ENCODE measurements at regions not wholly inside any gene's neighbourhood (a gene's known extent, or its start where the extent isn't known, plus 50 kb on each side); places are given as distances from the start of the nearest gene placed in this dataset.

DNA sequence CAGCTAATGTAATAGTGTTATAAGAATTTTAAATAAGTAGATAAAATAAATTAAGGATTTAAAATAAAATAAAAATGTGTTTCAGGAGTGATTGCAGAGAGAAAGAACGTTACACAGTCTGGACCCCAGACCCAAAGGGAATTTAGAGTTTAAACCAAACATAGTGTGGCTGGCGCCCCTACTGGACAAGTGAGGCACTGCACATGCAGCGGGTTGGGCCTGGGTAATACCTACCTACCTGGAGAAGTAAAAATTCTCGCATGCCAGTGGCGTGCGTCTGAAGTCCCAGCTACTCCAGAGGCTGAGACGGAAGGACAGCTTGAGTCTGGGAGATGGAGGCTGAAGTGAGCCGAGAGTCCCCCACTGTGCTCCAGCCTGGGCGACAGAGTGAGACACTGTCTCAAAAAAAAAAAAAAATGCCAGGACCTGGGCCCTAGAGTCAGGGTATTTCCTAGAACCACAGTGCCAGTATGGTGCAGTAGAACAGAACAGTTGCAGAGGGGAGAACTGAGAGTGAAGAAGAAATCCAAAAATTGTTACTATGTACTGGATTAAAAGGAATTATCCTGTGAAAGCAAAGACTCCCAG lies 71.4 kb upstream of the TCF21 start:
- H3K4me1 Mint-ChIP-seq (ENCODE audit: low read depth, unreplicated experiment), result peaks cover 11% of the 10 kb centered on the region
- CTCF ChIA-PET, result interaction anchor here (1.4 kb wide), 1 partner anchor 20 kb away, joined by 3 read pairs; no protein-coding TSS in a partner anchor
- peaks cover 3% of the 10 kb centered on the region for H3K9me3 Mint-ChIP-seq (ENCODE audit: low read depth, unreplicated experiment)
- H3K27me3 Mint-ChIP-seq (ENCODE audit: unreplicated experiment), result no peaks in the 10 kb centered on the region
- intact Hi-C loops (cut with micrococcal nuclease; ENCODE audit: unreplicated experiment), result no loop called here
- TF ChIP-seq, protein P1, sequence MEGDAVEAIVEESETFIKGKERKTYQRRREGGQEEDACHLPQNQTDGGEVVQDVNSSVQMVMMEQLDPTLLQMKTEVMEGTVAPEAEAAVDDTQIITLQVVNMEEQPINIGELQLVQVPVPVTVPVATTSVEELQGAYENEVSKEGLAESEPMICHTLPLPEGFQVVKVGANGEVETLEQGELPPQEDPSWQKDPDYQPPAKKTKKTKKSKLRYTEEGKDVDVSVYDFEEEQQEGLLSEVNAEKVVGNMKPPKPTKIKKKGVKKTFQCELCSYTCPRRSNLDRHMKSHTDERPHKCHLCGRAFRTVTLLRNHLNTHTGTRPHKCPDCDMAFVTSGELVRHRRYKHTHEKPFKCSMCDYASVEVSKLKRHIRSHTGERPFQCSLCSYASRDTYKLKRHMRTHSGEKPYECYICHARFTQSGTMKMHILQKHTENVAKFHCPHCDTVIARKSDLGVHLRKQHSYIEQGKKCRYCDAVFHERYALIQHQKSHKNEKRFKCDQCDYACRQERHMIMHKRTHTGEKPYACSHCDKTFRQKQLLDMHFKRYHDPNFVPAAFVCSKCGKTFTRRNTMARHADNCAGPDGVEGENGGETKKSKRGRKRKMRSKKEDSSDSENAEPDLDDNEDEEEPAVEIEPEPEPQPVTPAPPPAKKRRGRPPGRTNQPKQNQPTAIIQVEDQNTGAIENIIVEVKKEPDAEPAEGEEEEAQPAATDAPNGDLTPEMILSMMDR (IDR thresholded peaks at IDR 0.05; ENCODE audit: unreplicated experiment), result peak; percentile 71
- no peak overlapping the region for H3K27ac Mint-ChIP-seq (ENCODE audit: unreplicated experiment)
- no peaks in the 10 kb centered on the region for H3K36me3 Mint-ChIP-seq (ENCODE audit: insufficient read depth, unreplicated experiment)
- no TSS peak for BruUV-seq (replicated peaks)
- peak; percentile 33 for DNase-seq
- no peak overlapping the region for H3K4me3 Mint-ChIP-seq (ENCODE audit: low read depth, unreplicated experiment)

GRCh38 chr6:133818320-133818719 lies 70.6 kb upstream of the TCF21 start:
- TF ChIP-seq, protein P1 (IDR thresholded peaks at IDR 0.05; ENCODE audit: unreplicated experiment), result no peak
- no peaks in the 10 kb centered on the region for H3K9me3 Mint-ChIP-seq (ENCODE audit: low read depth, unreplicated experiment)
- no peaks in the 10 kb centered on the region for H3K27me3 Mint-ChIP-seq (ENCODE audit: unreplicated experiment)
- DNase-seq, result no peak
- H3K4me1 Mint-ChIP-seq (ENCODE audit: low read depth, unreplicated experiment), result peaks cover 11% of the 10 kb centered on the region
- no peak overlapping the region for H3K27ac Mint-ChIP-seq (ENCODE audit: unreplicated experiment)
- CTCF ChIA-PET, result interaction anchor here (0.6 to 1.4 kb wide), 3 partner anchors 19 to 985 kb away, joined by 3 read pairs; no protein-coding TSS in a partner anchor
- H3K36me3 Mint-ChIP-seq (ENCODE audit: insufficient read depth, unreplicated experiment), result no peaks in the 10 kb centered on the region
- no peak overlapping the region for H3K4me3 Mint-ChIP-seq (ENCODE audit: low read depth, unreplicated experiment)
- no TSS peak for BruUV-seq (replicated peaks)
- intact Hi-C loops (cut with micrococcal nuclease; ENCODE audit: unreplicated experiment), result no loop called here

- BruUV-seq (replicated peaks), result no TSS peak
Observed at GRCh38 chr6:133820208-133820607, 68.7 kb upstream of the TCF21 start.

GRCh38 chr6:133827766-133828165 lies 61.1 kb upstream of the TCF21 start:
- Mint-ChIP-seq H3K9me3 (ENCODE audit: low read depth, unreplicated experiment) (peaks cover 4% of the 10 kb centered on the region), H3K4me3 (ENCODE audit: low read depth, unreplicated experiment) (no peak overlapping the region), H3K27ac (ENCODE audit: unreplicated experiment) (no peak overlapping the region), H3K27me3 (ENCODE audit: unreplicated experiment) (peaks cover 10% of the 10 kb centered on the region), H3K36me3 (ENCODE audit: insufficient read depth, unreplicated experiment) (no peaks in the 10 kb centered on the region), H3K4me1 (ENCODE audit: low read depth, unreplicated experiment) (no peaks in the 10 kb centered on the region)
- BruUV-seq (replicated peaks), result no TSS peak
- TF ChIP-seq, protein P1 (IDR thresholded peaks at IDR 0.05; ENCODE audit: unreplicated experiment), result no peak
- DNase-seq, result no peak
- CTCF ChIA-PET, result no interaction called here
- intact Hi-C loops (cut with micrococcal nuclease; ENCODE audit: unreplicated experiment), result no loop called here

More at GRCh38 chr6:133820208-133820607, 68.7 kb upstream of the TCF21 start:
- no peak for DNase-seq
- H3K27ac Mint-ChIP-seq (ENCODE audit: unreplicated experiment), result no peak overlapping the region
- peaks cover 2% of the 10 kb centered on the region for H3K4me1 Mint-ChIP-seq (ENCODE audit: low read depth, unreplicated experiment)
- no peak overlapping the region for H3K4me3 Mint-ChIP-seq (ENCODE audit: low read depth, unreplicated experiment)
- H3K9me3 Mint-ChIP-seq (ENCODE audit: low read depth, unreplicated experiment), result no peaks in the 10 kb centered on the region
- no peaks in the 10 kb centered on the region for H3K36me3 Mint-ChIP-seq (ENCODE audit: insufficient read depth, unreplicated experiment)
- intact Hi-C loops (cut with micrococcal nuclease; ENCODE audit: unreplicated experiment), result no loop called here
- CTCF ChIA-PET, result no interaction called here
- no peaks in the 10 kb centered on the region for H3K27me3 Mint-ChIP-seq (ENCODE audit: unreplicated experiment)
- TF ChIP-seq, protein P1 (IDR thresholded peaks at IDR 0.05; ENCODE audit: unreplicated experiment), result no peak

All from Calu3 (cell line).